ENCODE measurements at regions not wholly inside any gene's neighbourhood (a gene's known extent, or its start where the extent isn't known, plus 50 kb on each side); places are given as distances from the start of the nearest gene placed in this dataset.
"Not testable (repeated sequence)": the region's sequence is repeated elsewhere in the genome, so short reads cannot be mapped to it uniquely, and the experiment has no call there.

GRCh38 chr17:77562361-77562760 is 396.1 kb upstream of the TNRC6C start:
- DNase-seq, result not testable (repeated sequence)

GRCh38 chr17:77563439-77564102 is 394.9 kb upstream of the TNRC6C start:
- DNase-seq, result no peak

DNA sequence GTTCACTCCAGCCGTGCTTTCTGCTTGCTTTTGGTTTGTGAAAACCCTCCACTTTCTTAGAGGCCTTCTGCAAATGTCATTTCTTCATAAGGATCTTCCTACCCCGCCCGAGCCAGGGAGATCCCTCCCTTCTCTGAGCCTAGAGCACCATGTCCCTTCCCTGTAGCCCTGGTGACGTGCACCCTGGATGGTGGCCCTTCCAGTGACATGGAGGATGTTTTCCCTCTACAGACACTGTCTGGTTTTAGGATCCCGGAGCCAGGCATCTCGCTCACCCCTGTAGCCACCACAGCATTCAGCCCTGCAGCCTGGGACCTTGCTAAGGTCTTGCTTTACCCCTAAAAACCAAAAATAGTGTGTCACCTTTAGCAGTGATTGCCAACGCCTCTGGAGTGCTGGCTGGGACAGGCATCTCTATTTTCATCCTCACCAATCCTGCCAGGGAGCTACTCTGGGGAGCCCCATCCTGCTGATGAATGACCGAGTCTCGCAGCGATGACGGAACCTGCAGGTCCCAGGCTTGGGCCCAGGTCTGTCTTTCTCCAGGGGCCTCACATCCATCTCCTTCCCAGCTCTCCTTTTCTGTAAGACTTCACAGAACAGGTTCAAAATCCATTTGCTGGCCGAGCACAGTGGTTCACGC is 394.1 kb upstream of the TNRC6C start:
- DNase-seq, result no peak

GRCh38 chr17:77565166-77565565 is 393.3 kb upstream of the TNRC6C start:
- DNase-seq, result no peak

DNA sequence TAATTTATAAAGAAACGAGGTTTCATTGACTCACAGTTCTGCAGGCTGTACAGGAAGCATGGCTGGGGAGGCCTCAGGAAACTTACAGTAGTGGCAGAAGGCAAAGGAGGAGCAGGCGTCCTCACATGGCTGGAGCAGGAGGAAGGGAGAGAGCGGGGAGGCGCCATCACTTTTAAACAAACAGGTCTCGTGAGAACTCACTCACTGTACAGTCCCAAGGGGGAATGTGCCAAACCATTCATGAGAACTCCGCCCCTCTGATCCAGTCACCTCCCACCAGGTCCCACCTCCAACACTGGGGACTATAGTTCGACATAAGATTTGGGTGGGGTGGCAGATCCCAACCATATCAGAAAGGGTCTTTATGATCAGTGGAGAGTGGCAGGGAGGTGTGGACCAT is 392.4 kb upstream of the TNRC6C start:
- DNase-seq, result no peak

DNA sequence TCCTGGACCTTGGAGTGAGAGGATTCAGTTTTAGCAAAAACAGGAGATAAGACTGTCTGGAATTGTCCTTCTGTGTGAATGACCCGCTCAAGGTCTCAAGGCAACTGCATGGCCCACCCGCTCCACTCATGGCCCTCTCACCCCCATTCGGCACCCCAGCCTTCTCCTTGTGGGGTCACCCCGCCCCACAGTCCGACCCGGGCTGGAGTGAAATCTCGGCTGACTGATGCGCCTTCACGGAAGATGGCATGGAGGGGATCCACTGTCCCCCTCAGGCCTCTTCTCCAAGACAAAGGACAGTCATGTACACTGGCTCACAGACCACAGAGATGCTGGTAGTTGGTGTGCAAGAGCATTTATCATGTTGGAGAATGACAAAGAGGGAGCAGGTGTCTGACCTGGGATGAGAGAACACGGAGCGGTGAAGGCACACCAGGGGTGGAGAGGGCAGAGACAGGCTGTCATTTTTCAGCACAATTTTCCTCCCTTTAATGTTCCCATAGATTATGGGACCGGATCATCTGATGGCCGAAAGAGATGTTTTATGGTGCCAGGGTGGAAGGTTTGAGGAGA is 391.9 kb upstream of the TNRC6C start:
- DNase-seq, result no peak

DNA sequence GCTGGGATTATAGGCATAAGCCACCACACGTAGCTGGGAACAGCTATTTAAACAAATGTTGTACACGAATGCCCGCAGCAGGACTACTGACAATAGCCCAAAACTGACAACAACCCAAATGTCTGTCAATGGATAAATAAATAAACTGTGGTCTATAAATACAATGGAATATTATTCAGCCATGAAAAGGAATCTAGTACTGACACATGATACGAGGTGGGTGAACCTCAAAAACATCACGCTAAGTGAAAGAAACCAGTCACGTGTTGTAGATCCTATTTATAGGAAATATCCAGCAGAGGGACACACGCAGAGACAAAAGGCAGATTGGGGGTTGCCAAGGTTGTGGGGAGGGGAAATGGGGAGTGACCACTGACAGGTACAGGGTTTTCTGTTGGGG is 390.0 kb upstream of the TNRC6C start:
- no peak for DNase-seq

DNA sequence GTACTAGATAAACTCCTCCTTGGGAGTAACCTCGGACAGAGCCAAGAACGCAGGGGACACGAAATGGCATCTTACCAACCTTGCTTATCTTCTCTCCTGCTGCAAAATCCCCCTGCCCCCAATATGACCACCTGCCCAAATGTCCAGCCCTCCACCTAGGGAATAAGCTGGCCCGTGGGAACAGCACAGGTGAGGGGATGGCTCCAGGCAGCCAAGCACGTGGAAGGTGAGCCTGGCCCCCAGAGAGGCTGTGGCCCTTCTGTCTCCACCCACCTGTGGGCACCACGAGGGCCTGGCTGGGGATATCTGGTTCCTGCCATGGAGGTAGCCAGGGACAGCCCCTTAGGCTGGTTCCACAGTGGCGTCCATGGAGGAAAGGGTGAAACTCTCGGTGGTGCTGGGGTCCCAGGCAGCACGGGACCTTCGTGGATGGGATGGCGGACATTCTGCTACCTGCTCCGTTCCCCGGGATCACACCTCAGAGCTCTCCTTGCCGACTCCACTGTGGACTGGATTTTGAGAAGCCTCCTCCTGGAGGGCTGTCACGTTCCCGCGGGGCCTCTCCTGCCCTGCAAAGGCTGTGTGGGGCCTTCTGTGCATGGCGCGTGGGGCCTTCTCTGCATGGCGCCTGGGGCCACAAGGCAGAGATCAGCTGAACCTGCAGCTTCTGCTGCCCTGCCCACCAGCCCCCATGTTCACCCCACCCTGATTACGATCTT is 388.5 kb upstream of the TNRC6C start:
- no peak for DNase-seq

DNA sequence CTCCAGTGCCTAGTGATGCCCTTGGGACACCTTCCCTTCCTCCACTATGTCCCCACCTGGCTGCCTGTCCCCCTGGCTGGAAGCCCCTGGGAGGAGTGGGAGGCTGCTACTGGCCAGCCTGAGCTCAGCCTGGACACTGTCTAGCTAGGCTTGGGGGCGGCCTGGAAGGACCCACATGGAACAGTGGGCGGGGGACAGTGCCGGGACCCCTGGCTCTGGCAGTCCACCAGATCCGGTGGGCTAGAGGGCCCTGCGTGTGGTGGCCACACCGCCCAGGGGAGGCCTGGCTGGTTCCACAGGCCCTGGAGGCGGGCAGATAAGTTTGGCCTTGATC is 388.0 kb upstream of the TNRC6C start:
- no peak for DNase-seq

- DNase-seq, result no peak
These were observed 387.1 kb upstream of the TNRC6C start for GRCh38 chr17:77571155-77571981.

DNA sequence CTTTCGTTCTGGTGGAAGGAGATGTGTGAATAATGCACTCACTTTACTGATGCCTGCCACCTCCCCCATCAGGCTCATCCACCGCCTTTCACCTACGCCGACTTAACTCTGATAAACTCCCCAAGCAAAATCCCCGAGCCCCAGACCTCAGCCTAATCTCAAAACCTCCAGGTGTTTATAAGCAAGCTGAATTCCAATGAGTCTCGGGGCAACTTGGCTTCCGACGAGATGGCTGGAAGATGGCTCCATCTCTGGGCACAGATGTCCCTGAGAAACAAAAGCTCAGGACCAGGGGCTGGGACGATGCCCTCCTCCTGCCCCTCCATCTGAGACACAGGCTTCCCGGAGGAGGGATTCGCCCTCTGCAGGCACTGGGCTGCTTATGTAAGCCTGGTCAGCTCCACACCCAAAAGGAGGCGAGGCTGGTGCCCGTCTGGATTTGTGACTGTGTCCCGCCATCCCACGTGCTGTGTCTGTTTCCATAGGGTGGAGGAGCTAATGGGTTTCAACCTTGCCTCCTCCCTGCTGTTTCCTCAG is 386.4 kb upstream of the TNRC6C start:
- DNase-seq, result no peak

DNA sequence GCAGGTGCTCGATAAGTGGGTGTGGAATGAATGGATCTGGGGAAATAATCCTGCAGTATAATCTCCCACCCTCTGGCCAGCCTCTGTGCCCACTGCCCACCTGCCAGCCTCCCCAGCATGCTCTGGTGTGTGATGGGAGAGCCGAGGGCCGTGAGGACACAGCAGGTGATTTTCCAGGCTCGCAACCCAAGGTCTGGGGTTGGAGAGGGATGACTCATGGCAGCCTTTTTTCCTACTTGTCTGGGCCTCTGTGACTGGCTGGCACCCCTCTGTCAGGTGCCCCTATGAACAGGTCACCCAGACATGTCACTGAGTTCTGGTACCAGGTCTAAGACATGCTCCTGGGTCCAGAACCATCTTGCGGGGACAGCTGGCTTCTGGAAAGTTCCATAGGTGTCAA is 385.7 kb upstream of the TNRC6C start:
- DNase-seq, result no peak

DNA sequence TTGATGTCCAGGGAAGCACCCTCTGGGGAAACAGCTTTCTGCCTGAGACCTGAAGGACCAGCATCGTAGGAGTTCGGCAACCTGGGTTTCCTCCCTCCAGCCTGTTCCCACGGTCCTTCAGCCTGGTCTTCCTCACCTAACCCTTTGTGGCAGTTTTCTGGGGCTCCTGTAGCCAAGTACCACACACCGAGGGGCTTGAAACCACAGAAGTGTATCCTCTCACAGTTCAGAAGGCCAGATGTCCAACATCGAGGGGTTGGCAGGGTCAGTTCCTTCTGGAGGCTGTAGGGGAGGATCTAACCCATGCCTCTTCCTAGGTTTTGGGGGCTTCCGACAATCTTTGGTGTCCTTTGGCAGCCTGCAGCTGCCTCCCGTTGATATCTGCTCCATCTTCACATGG is 381.0 kb upstream of the TNRC6C start:
- DNase-seq, result no peak

- DNase-seq, result no peak
These were observed 379.4 kb upstream of the TNRC6C start for GRCh38 chr17:77579131-77579530.

DNA sequence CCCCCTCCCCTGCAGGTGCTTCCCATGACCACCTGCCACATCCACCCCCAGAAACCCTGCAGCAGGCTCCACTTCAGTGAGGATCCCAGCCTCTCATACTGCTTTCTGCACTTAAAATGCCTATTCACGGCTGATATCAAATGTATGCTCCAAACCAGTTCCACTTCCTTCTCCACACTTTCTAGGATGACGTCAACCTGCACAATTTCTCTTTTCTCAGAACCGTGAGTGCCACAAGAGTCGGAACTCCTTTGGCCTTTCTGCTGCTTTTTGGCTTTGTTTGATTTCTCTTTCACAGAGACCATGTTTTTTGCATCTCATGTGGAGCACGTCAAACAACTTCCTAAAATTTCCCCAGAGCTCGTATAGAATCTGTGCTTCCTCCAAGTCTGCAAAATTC is 378.8 kb upstream of the TNRC6C start:
- peak; percentile 54 for DNase-seq

DNA sequence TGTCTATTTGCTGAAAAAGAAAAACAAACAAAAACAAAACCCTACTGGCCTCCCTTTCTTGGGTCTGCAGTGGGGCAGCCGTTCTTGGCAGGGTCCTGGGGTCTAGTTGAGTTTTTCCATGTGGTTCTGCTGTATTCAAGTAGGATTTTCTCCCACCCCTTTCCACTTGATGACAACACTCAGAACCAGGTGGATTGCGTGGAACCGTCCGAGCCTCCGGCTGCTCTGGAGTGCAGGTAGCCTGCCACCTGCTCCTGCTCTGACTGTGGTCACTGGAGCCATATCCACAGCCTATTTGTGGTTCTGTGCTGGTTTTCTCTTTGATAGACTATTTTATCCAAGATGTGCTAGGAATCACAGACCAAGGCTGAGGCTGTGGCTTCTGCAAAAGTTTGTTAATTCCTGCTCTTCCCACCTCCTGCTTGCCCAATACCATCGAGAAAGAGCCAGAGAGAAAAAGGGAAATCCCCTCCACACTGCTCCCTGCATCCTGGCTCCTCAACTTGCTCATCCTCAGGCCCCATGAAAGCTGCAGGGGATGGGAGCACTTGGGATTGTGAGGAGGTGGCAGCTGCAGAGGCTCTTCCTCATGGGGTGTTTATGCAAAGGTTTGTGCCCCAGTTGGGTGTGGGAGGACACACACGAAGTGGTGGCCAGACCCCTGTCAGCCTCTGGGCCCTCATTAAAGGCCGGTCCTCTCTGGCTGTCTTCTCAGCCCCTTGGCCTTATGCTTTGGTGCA is 377.8 kb upstream of the TNRC6C start:
- DNase-seq, result no peak

DNA sequence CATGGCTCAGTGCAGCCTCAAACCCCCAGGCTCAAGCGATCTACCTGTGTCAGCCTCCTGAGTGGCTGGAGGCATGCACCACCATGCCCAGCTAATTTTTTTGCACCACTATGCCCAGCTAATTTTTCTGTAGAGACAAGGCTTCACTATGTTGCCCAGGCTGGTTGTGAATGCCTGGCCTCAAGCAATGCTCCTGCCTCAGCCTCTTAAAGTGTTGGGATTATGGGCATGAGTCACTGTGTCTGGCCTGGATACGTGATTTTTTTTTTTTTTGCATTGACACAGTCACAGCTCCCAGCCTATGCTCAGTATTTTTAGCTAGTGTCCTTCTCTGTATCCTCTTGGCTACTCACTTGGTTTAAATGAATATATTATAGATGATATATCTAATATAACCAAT is 377.0 kb upstream of the TNRC6C start:
- DNase-seq, result no peak

DNA sequence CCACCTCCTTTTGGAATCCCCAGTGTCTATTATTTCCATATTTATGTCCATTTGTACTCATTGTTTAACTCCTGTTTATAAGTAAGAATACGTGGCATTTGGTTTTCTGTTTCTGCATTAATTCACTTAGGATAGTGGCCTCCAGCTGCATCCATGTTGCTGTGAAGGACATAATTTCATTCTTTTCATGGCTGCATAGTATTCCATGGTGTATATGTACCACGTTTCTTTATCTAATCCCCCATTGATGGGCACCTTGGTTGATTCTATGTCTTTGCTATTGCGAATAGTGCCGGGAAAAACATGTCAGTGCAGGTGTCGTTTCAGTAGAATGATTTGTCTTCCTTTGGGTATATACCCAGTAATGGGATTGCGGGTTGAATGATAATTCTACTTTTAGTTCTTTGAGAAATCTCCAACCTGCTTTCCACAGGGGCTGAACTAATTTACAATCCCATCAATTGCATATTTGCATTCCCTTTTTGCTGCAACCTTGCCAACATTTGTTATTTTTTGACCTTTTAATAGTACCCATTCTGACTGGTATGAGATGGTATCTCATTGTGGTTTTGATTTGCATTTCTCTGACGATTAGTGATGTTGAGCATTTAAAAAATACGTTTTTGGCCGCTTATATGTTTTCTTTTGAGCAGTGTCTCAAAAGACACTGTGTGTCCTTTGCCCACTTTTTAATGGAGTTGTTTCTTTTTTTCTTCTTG is 373.2 kb upstream of the TNRC6C start:
- DNase-seq, result no peak

GRCh38 chr17:77590951-77591735 is 367.4 kb upstream of the TNRC6C start:
- no peak for DNase-seq

- no peak for DNase-seq
These were observed 366.2 kb upstream of the TNRC6C start for GRCh38 chr17:77592106-77592865.

All from RPMI8226 (cell line).